ENCODE measurements at regions not wholly inside any gene's neighbourhood (a gene's known extent, or its start where the extent isn't known, plus 50 kb on each side); places are given as distances from the start of the nearest gene placed in this dataset.

DNA sequence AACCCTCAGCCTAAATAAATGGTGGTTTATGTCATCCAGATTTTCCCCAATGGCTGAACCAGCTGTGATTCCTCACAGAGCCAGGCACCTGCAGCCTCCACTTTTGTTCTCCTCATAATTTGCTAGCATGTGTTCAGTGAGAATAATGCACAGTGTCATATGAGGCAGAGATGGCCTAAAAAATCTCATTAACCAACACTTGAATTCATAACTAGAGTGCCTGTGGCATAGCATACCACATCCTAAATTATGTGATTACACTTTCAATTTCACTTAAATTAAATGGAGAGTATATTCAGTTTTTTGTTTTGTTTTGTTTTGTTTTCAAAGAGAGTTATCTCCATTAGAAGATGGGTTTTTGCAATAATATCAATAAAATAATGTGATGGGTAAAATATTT lies 488.0 kb downstream of the CBLN2 start:
- DNase-seq = no peak

DNA sequence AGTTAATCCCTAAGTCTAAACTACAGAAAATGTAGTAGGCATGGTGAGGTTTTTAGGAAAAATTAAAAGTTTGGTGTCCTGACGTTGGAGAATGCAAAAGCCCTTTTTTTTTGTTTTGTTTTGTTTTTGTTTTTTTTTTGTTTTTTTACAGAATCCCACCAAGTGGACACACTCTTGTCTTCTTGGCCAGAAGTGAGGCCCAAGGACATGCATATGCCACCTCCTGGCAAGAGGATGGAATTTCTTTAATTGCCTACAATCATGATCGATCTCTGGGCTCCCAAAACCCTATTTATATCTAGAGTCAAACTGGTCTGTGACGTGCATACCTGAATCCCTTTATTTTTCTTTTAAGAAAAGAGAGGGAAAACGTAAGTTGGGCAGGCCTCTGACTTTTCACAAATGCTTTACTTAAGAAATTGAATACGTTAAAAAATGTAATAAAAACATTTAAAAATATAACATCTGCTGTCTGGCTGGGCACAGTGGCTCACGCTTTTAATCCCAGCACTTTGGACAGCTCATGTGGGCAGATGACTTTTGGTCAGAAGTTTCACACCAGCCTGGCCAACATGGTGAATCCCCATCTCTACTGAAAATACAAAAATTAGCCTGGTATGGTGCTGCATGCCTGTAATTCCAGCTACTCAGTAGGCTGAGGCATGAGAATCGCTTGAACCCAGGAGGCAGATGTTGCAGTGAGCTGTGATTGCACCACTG lies 502.7 kb downstream of the CBLN2 start:
- DNase-seq = no peak

DNA sequence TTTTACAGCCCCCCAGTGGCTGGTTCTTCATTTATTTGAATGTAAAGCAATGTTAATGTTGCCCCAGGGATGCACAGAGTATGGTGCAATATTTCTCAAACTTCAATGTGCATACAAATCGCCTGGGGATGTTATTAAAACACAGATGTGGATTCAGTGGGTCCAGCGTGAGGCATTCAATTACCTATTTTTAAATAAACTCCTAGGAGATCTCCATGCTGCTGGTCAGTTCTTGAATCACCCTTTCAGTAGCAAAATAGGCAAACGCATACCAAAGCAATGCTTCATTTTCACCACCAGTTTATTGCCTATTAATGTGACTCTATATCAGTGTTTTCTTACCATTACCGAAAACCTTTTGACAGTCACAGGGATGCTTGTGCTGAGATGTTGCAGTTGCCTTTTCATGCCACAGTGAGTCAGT lies 530.7 kb downstream of the CBLN2 start:
- DNase-seq = no peak

DNA sequence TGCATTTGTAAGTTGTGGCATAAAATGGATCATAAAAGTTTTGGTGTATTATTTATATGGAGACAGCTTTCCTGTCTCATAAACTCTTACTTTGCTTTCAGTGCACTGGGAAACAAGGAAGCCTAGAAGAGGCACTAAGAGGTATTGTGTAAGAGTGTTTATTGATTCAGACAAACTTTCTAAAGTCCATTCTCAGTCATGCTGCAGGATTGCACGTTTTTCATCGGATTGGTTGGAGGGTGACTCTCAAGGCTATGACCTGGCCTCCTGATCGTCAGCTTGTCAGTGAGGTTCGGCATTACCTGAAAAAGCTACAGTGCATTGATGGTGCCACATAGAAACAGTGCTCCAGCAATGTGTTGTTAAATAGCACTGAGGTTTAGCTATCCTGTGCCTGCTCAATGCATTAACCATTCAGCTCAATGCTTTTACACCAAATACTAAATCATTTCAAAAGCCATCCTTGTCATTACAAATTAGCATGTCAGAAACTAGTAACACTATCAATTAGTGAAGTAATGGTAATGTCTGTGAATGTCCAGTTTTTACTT lies 545.5 kb downstream of the CBLN2 start:
- no peak for DNase-seq

DNA sequence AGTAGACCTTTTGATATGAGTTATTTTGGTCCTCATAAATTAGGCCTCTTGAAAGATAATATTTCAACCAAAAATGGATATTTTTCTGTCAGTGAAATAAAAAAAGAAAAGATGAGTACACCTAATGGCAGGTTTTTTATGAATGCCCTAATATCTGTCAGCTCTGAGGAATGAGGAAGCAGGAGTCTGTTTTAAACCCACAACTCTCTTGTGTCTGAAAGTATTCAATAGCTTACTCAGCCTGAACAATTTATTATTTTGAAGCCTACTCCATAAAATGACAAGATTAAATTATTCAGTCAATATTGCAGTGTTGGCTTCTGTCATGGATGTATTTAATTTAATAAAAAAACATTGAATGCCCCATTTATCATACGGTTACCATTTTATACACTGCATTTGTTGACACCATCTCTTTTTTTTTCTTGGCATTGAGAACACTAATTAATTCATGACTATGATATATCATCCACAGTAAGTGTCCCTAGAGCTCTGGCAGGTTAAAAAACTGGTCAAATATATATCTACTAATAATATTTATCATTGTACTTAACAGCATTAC lies 548.2 kb downstream of the CBLN2 start:
- DNase-seq = no peak

DNA sequence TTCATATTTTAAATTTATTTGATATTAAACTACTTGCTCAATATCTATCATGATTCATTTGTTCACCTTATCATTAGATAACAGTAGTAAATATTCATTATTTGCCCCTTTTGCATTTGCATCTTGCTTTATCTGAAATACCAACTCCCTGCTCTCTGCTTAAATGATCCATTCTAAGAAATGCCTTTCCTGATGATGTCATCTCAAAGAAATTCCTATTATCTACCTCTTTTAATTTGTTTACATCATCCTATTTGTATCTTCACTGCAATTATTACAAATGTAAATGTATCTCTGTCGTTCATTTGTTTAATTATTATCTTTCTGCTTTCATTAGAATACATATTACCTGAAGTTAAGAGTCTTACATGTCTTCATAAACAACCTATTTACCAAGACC lies 549.9 kb downstream of the CBLN2 start:
- no peak for DNase-seq

DNA sequence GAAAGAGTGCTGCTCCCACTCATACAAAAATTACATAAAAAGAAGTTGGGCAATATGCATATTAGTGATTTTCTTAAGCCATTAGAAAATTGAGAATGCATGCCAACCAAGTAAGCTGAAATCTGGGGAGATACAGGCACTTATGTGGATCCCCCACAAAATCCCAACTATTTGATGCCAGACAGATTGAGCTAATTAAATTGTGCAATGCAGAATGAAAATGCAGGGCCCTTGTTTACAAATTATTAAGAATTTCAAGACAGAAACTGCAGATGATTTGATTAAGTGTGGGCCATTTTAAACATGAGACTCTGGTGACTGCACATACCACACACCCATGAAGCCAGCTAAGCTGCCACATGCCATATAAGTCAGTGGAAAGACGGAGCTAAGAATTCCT lies 554.5 kb downstream of the CBLN2 start:
- DNase-seq = no peak

DNA sequence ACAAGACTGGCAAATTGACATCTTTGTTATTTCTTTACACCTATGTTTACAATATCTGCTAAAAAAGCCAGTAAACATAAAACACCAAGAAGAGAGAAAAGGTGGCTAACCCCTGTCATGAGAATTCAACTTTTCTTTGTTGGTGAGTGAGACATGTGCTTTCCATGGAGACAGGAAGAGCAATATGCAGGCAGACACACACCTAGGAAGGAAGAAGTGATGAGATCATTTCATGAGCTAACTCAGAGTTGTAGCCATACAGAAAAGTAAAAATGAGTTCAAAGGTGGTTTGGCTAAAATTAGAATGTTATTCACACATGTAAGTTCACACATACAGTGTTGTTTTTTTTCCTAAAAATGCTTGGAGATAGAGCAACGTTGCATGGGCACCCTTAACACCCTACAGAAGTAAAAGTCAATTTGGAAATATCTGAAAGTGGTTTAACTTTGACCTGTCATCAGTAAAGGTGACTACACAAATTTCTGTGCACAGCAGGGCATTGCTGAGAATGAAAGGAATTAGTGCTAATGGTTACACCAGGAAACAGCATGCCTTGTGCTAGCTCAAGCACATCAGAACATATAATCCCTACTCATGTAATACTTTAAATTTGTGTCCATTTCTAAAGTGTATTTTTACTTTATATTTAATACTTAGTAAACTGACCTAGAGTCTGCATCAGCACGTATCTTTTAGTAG lies 557.6 kb downstream of the CBLN2 start:
- no peak for DNase-seq

DNA sequence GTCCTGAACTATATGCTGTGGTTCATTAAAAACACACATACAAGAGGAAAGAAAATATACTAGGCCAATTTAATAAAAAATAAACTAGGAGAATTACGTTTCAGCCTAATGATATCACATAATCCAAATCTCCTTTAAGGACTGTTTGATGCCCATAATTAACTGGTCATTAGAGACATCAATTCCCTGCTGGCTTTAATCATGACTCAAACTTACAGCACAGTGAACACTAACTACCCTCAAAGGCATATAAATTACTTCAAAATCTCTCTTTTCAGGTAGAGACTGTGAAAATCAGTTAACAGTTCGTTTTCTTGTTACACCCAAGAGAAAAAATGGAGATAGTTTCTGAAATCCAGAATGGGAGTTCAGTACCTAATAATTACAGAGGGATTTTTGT lies 567.4 kb downstream of the CBLN2 start:
- no peak for DNase-seq

DNA sequence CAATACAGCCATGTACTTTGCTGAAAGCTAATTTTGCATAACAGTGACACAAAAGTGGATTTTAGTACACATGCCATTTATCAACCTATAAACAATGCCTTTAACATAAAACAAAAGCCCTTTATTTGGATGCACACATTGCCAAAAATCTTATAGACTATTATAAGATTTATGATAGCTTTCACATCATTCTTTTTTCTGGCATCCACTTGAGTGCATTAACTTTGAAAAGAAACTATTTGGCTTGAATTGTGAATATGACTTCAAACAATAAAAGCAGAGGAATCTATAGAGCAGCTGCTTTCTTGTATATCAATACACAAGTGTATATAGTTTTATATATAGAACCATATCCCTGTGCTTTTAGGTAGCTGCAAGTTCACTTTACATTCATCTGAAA lies 577.4 kb downstream of the CBLN2 start:
- DNase-seq = no peak

DNA sequence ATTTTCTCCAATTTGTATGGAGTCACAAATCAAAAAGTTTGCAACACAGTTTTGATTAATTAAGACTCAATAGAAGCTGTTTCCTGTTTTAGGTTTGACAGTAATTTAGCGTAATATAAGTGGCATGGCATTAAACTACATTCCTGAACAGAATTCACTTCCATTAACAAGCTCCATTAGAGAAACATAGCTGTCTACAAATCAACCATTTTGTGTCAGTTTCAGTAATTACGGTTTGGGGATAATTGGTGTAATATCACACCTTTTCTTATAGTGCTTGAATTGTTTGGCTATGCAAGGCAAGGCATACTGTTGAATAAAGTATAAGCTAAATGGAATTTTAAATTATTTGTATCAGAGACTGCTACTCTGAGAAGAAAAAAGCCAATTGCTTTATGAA lies 585.5 kb downstream of the CBLN2 start:
- no peak for DNase-seq

DNA sequence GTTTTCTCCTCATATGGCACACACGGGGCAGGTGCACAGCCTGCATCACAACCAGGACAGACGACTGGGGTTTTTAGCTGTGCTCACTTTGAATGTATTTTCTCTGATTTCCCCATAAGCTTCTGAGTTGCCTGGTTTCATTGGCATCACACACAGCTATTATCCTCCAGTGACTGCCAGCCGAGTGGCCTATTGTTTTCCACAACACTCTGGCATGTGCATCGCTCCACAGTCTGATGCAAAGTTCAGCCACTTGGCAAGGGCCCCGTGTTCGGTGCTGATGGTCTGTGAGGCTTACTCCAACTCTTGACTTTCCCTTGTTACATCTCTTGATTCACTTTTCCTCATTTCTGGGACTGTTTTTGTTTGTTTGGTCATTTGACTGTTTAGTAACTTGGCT lies 593.1 kb downstream of the CBLN2 start:
- DNase-seq = no peak

DNA sequence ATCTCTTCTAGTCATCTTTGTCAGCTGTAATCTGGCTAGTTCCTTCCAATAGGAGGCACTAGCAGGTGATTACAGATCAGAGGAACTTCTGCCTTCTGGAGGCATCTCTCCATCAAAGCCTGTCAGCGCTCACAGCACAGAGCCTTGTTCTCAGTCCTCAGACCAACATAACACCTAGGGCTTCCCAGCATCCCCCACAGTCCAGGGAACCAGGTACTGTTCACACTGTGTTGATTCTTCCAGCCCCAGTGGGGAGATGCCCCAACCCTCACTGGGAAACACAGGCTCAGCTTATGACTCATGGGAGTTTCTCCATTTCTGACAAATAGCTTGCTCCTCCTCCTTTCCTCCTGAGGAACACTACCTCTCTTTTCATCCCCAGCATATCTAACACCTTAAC lies 601.7 kb downstream of the CBLN2 start:
- no peak for DNase-seq

DNA sequence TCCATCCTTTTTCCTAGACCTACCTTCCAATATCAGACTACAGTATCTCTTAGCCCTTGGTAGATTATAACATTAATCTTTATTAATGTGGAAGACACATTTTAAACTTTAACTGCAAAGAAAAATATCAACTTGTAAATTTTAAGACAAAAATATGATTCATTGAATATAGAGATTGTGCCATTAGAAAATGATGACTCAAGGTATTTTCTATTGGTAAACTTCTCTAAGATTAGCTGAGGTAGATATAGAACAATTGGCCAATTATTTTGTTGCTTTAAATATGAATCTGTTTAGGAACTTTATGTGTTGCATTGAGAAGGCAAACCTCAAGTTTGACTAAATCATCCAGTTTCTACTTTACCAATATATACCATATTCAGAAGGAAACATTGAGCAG lies 604.7 kb downstream of the CBLN2 start:
- DNase-seq = no peak

DNA sequence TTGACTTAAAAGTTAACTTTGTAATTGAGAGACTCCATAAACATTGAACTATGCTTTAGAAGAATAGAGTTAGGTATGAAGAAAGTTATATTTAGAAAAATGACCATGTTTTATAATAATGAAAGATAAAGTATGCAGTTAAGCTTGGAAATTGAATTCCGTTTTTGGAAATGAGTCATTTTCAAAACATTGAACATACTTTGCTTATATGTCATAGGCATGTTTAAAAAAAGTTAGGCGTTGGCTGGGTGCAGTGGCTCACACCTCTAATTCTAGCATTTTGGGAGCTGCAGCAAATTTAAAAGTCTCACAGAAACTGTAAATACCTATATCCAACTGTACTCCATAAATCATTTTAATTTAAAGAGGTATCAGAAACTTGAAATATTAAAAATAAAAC lies 607.4 kb downstream of the CBLN2 start:
- DNase-seq = no peak

DNA sequence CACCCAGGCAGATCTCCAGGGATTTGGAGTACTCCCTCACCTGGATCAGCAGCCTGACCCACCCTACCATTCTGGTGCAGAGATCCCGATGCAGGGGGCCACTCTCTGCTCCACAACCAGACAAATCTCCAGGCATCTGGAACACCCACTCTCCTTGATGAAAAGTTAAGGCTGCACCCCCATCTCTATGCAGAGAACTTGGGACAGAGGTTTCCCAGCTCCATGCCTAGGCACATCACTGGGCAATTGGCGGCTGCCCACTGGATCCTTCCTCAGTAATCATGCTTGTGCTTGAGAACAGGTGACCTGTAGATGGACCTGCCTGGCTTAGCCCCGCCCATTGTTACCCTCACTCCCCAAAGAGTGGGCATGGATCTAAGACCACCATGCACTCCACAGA lies 624.9 kb downstream of the CBLN2 start:
- no peak for DNase-seq

DNA sequence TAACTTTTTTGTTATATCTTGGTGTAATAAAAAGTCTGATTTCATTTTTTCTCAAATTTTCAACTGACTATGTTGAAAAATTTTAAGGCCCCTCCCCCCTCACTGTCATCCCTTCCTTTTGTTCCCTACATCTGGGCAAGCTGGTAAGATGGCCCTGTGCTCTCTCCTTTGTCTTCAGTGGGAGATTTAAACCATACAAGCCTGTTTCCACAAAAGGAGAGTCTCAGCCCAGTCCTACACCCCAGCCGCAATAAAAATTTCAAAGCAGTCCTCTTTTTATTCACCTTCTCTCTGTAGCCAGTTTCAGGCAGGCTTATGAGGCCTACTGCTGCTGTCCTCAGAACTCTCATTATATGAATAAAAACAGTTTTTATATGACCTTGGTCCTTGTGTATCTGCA lies 630.5 kb downstream of the CBLN2 start:
- DNase-seq = no peak

DNA sequence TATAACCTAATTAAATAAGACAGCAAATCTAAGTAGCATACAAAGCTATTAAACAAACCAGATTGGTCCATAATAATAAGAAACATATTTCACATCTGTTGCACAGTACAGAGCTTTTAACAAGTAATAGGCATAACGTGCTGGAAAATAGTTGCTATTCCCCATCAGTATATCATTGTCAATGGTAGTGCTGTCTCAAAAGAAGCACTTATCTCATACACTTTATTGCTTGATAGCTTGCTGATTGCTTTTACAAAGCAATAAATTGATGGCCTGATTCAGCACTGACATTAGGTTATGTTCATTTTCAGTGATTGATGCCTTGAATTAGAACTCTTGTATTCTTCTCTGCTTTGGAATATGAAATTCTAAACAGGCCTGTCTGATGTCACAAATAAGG lies 641.7 kb downstream of the CBLN2 start:
- no peak for DNase-seq

DNA sequence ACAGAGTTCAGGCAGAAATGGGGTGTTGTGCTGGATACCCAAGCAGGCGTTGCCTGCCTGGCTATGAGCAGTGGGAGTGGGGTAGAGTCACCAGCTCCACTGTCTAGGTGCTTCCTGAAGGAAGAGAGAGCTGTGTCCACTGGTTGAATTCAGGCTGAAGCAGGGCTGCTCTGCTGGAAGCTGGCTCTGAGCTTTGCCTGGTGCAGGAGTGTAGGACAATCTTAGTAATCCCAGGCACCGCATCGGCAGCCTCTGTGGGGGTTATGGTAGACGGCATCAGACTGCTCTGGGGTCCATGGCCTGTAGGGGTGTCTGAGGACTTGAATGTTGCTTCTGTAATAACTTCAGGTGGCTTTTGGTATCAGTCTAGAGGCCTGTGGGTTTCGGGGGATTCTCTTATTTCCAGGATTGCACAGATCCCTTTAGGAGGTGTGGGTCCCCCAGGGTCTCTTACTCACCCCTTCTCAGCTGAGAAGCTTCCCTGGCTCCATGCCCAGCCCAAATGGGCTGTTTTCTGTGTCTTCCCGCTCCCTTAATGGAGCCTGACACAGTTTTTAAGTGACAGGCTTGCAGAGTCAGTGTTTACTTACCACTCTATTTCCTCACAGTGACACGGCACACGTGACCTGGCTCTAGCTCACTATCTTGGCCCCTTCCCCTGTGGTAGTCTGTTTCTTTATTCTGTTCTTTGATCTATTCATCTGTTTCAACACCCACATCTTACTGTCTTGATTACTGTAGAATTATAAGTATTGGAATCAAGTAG lies 644.3 kb downstream of the CBLN2 start:
- DNase-seq = no peak

DNA sequence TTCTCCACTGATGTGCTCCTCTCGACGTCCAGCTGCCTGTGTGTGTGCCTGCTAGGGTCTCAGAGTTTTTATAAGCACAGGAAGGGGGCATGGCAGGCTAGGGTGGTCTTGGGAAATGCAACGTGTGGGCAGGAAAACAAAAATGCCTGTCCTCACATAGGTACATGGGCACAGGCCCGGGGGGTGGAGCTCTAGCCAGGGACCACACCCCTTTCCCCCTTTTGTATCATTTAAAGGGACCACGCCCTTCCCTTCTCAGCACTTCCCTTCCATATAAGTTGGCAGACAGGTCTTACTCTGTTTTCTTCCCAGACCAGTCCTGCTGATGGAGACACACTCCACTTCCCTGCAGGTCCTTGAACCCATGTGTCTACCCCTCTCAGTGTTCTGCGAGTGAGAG lies 645.0 kb downstream of the CBLN2 start:
- DNase-seq = no peak

DNA sequence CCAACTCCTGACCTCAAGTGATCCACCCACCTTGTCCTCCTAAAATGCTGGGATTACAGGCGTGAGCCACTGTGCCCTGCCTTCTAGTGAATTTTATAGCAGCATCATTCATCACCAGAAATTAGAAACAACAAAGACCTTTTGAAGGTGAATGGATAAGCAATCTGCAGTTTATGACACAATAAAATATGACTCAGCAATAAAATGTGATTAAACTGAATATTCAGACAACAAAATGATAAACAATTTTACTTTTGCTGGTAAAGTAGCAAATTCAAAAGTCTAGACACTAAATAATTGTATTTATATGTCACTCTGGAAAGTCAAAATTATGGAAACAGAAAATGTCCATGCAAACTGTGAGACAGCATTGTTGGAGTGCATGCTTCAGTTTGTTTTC lies 656.6 kb downstream of the CBLN2 start:
- no peak for DNase-seq

DNA sequence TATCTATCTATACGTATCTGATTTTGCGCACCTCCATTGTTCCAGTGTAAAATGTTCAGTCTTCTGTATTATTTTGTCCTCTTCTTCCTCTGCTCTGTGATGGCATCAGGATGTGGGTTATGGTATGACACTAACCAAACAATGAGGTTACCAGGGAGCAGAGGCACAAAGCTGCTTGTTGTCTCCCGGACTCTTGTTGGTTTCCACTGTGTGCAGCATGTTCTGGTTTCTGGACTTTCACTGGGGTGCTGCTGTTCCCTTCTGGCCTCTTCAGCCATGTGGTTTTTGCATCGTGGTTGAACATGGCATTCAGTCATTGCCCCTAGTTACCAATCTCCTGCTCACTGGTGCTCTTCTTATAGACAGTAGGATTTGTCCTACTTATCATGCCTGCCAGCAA lies 665.9 kb downstream of the CBLN2 start:
- DNase-seq = no peak

DNA sequence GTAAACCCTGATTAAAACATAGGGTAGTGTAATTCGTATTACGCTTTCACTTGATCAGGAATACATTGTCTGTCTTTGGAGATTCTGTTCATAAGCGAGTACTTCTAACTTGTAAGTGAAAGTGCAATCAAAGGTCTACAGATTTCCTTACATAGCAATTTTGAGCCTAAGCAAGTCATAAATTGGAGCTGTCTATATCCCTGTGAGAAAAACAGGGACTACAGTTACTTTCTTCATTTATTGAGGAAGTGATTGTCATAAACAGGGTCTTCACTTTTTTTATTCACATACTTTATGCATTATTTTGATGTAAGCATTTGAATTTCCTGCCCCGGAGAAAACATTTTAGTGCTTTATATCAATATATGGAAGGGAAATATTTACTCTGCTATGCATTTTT lies 670.4 kb downstream of the CBLN2 start:
- no peak for DNase-seq

DNA sequence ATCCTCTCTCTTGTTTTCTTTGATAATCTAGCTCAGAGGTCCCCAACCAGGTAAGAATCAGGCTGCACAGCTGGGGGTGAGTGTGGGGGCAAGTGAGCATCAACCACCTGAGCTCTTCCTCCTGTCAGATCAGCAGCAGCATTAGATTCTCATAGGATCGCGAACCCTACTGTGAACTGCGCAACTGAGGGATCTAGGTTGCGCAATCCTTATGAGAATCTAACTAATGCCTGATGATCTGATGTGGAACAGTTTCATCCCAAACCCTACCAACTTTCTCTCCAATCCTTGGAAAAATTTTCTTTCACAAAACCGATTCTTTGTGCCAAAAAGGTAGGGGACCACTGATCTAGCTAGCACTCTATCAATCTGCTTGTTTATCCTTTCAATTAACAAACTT lies 678.3 kb downstream of the CBLN2 start:
- no peak for DNase-seq

Data from activated CD4-positive, alpha-beta T cell treated with anti-CD3 and anti-CD28 coated beads, Interleukin-2, Interleukin-6, amounts not matched to agents 100 ng/mL and 50 ng/mL, durations not matched to agents 16 hours and 8 hours (primary cell).